T47D (cell line): ENCODE measurements at regions not wholly inside any gene's neighbourhood (a gene's known extent, or its start where the extent isn't known, plus 50 kb on each side); places are given as distances from the start of the nearest gene placed in this dataset.
A peak's percentile ranks its signal among the peaks of the same experiment; 100 is the strongest.
"Not testable (repeated sequence)": the region's sequence is repeated elsewhere in the genome, so short reads cannot be mapped to it uniquely, and the experiment has no call there.

Experiments used
- DNase-seq, 2 experiments: peaks; one replicate each; pipeline versions ENCODE4 v3.0.0 to v3.0.0-alpha.2; 2011 to 2012; ENCODE audit warnings: low read depth in 1 of 2, low spot score in 1 of 2
- JUND ChIP-seq: IDR thresholded peaks from 2 replicates; pipeline ENCODE4 v1.6.1; 2012; ENCODE audit warnings: low read depth
- in situ Hi-C: cut with HindIII; loops from 2 replicates; pipeline ENCODE4 v1.10.0; 2016; ENCODE audit warnings: low sequenced_read_pairs, low pct_unique_long_range_greater_than_20kb

DNA sequence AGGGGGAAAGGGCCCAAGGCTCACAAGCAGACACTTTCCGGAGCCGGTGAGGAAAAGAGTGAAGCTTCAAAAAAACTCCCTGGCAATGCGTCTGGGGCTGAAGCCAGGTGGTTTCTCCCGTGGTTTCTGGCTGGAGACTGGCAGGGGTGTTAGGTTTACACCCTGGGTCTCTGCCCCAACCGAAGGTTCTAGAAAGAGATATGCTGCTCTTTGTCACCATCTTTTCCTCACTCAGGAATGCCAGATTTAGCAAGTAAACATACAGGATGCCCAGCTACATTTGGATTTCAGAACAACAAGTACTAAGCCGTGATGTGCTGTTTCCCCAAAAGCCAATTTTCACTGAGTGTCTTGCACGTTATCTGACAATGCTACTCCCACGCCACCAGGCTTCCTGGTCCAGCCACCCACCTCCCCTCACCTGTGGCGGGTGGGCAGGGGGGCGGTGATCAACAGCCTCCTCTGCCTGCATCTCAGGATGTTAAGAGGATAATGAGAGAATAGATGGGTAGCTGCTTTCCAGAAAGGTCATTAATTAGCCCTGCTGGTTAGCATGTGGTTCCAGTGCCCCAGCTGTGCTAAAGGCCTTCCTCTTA is 69.6 kb upstream of the OLIG2 start:
- TF ChIP-seq JUND, result no peak
- DNase-seq, result no peak
- in situ Hi-C loops, result no loop called here

DNA sequence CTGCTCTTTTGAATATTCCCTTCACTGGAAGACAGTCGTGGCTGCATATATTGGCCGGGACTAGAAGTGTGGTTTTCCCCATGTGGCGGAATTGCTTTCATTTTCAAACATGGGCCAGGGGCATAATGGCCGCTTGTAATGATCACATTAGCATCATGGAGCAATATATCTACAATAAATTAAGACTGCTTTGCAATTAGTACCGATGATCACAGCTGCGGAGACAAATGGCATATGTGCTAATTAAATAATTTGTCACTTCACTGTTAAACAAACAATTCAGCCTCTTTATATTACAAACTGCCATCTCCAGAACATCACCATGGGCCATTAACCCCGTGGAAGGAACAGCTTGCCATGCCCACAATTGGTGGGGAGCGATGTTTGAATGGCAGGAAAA is 68.2 kb upstream of the OLIG2 start:
- no peak for DNase-seq
- TF ChIP-seq JUND, result no peak
- in situ Hi-C loops, result no loop called here

DNA sequence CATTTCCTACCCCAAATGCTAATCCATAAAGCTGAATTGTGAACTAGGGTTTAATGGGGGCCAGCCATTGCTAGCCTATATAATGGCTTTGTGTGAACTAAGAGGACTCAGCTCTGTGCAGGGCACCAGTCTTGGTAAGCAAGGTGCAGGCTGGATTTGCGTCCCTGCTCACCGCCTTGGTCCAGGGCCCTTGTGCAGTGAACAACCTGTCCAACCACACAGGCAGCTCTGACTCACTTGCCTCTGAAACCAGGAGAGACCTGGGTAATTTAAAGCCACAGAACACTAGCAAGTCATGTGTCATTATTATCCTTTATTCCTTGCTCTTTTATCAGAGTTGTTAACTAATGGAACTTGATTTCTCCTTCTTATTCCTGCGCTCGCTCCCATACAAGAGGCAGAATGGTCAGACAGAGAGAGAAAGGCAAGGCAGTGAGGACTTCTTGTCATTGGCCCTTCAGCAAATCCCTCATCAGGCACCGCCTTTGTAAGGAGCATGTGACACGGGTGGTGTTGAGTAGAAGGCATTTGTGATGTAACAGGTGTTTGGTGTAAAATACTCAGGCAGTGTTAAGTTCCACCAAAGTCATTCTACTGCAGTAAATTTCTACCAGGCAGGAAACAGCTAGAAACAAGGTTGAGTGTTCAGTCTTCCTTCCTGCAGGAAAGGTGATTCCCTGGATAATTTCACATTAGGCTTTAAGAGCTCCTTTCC is 67.3 kb upstream of the OLIG2 start:
- TF ChIP-seq JUND, result no peak
- DNase-seq, result peak in 1 of 2 experiments; percentile 49
- in situ Hi-C loops, result no loop called here

DNA sequence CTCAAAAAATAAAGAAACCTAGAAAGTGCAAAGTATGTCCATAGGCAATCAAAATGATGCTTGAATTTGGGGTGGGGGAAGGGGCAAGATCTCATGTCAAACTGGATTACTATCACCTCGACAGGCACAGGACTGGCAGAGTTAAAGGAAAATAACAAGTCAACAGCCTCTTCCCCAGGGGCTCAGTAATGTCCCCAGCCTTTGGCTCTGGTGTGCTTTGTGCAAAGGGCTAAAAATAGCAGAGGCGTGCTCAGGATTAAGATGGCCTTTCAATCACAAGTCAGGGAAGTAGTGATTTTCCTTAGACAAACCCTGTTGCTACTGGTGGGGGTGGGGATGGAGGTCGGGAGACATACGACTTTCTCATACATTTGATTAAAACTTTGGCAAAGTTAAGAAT is 63.5 kb upstream of the OLIG2 start:
- no peak for TF ChIP-seq JUND
- in situ Hi-C loops, result no loop called here
- no peak for DNase-seq

DNA sequence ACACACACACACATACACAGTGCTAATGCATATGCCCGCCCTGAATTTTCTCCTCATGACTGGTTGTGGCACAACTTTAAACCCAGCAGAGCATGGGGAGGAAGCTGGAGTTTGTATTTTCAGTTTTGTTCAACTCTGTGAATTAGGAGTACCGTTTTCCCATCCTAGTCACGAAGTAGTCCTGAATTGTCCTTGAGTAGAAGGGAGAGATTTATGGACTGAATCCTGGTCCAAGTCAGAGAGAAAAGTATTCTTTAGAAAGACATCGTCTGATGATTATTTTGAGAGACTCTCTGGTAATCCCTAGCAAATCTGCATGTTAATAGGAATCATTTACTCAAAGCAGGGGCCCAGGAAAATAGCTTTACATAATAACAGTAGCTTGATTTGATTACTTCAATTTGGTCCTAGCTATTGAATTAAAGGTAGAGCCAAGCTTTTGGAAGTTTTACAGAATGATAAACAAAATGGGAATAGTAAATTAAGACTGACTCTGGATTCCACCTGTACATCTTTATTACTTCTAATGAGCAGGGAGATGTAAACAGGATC is 60.5 kb upstream of the OLIG2 start:
- in situ Hi-C loops, result no loop called here
- no peak for TF ChIP-seq JUND
- no peak for DNase-seq

DNA sequence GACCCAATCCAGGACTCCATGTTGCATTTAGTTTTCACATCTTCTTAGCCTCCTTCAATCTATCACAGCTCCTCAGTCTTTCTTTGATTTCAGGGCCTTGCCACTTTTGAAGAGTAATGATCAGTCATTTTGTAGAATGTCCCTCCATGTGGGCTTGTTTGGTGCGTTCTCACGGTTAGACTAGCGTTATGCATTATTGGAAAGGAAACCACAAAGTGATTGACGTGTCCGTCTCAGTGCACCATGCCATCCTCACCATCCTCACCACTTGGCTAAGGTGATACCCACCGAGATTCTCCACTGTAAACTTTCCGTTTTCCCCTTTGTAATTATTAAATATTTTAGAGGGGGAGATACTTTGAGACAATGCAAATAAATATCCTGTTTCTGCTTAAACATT is 59.6 kb upstream of the OLIG2 start:
- TF ChIP-seq JUND, result no peak
- in situ Hi-C loops, result no loop called here
- DNase-seq, result no peak

DNA sequence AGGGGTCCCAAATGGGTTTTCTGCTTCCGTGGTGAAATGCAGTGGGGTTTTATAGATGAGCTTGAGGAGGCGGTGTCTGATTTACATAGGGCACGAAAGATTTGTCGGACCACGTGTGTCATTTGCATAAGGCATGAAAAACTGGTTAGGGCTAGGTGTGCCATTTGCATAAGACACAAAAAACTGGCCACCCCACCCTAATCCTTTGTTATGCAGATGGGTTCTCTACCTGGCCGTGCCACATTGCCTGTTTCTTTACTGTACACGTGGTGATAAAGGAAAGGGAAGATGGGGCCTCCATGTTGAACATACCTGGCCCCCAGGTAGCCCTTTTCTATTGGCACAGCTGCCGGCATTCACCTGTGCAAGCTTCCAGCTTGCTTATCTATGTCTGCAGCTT is 57.6 kb upstream of the OLIG2 start:
- in situ Hi-C loops, result not testable (repeated sequence)
- DNase-seq, result peak in 1 of 2 experiments; percentile 73

DNA sequence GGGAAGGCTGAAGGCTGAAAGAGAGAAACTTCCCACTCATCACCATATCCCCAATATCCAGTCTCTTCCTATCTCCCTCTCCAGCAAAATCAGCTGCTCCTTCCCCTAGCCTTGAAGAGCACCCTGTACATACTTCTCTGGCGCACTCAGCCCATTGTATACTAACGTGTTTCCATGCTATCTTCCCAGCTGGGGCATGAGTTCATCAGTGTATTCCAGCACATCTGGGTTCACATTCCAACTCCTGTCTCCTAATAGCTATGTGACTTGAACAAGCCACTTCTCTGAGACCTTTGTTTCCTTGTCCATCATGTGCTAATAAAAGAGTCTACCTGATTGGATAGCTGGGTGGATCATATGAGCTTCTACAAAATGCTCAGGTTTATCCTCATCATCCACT is 51.1 kb upstream of the OLIG2 start:
- no peak for DNase-seq
- in situ Hi-C loops, result no loop called here

DNA sequence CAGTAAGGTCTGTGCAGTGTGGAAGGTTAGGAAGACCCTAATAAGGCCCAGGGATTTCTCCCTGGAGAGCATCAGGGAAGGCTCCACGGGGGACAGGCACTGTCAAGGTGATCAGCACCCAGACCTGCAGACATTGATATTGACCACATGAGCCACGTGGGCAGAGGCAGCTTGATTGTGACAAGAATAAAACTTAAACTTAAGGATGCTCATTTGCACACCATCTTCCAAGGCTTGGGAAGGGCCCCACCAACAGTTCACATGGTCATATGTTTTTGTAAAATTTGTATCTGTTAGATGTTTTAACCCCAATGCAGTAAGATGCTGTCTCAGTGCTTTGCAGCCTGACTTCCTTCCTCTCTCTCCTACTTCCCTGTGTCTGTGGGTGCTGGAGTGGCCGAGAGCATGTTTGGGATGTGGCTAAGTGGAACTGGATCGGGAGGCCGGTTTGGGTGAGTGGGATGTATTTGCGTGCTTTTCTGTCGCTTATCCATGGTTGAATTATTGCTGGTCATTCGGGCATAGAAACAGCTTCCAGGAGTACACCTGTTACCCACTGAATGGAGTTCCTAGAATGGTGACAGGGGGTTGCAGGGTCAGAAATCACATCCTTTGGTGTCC is 49.8 kb upstream of the OLIG2 start:
- no peak for TF ChIP-seq JUND
- in situ Hi-C loops, result no loop called here
- no peak for DNase-seq

More for the DNA sequence above, 51.1 kb upstream of the OLIG2 start:
- TF ChIP-seq JUND, result no peak
